ENCODE measurements at regions not wholly inside any gene's neighbourhood (a gene's known extent, or its start where the extent isn't known, plus 50 kb on each side); places are given as distances from the start of the nearest gene placed in this dataset.

GRCh38 chr5:156008844-156009243 lies 318.1 kb upstream of the SGCD start:
- TF ChIP-seq ETV6 (CRISPR knock-in tag; IDR thresholded peaks at IDR 0.05) (no peak), CTCF (IDR thresholded peaks at IDR 0.05) (no peak), TCF7 (CRISPR knock-in tag; IDR thresholded peaks at IDR 0.05; ENCODE audit: low read depth) (no peak), IRF2 (CRISPR knock-in tag; IDR thresholded peaks at IDR 0.05; ENCODE audit: borderline replicate concordance, low read depth) (no peak), USF2 (CRISPR knock-in tag; IDR thresholded peaks at IDR 0.05) (no peak), NR3C1 (CRISPR knock-in tag; conservative IDR thresholded peaks at IDR 0.05; ENCODE audit: low read depth) (no peak), TEAD4 (CRISPR knock-in tag; IDR thresholded peaks at IDR 0.05) (no peak), ZNF138 (CRISPR knock-in tag; conservative IDR thresholded peaks at IDR 0.05) (no peak), ELF4 (CRISPR knock-in tag; IDR thresholded peaks at IDR 0.05; ENCODE audit: low read depth) (no peak), SMAD3 (CRISPR knock-in tag; IDR thresholded peaks at IDR 0.05; ENCODE audit: borderline replicate concordance) (no peak), GABPB1 (CRISPR knock-in tag; IDR thresholded peaks at IDR 0.05) (no peak), ATF3 (CRISPR knock-in tag; conservative IDR thresholded peaks at IDR 0.05) (no peak), ZNF121 (CRISPR knock-in tag; IDR thresholded peaks at IDR 0.05) (no peak), E2F5 (CRISPR knock-in tag; IDR thresholded peaks at IDR 0.05) (no peak)
